Vagina (tissue), 2 donors: ENCODE measurements at regions not wholly inside any gene's neighbourhood (a gene's known extent, or its start where the extent isn't known, plus 50 kb on each side); places are given as distances from the start of the nearest gene placed in this dataset.

Source experiments
- POLR2A ChIP-seq, 2 donors: fragments of 450-650 bp; IDR thresholded peaks; one replicate each; pipeline ENCODE4 v1.6.1; 2017; ENCODE audit warnings: antibody characterized with exemption in 2 of 2, mild to moderate bottlenecking in 2 of 2, moderate library complexity in 2 of 2
- POLR2AphosphoS5 ChIP-seq, 2 donors: sonication (generic); formaldehyde crosslinking; IDR thresholded peaks; one replicate each; pipeline ENCODE4 v1.9.0; 2017; ENCODE audit warnings: antibody characterized with exemption in 2 of 2, mild to moderate bottlenecking in 2 of 2, low read depth in 1 of 2; ENCODE audit not compliant: insufficient read depth in 1 of 2
- TF ChIP-seq, protein P1 (sequence below), 3 experiments: fragments of 450-650 bp in 2 of 3; fragments of 200-600 bp in 1 of 3; sonication (generic) in 1 of 3; IDR thresholded peaks; one replicate each; pipeline ENCODE4 v1.5.1; 2017 to 2019; ENCODE audit warnings: antibody characterized with exemption in 3 of 3, mild to moderate bottlenecking in 2 of 3, moderate library complexity in 2 of 3

DNA sequence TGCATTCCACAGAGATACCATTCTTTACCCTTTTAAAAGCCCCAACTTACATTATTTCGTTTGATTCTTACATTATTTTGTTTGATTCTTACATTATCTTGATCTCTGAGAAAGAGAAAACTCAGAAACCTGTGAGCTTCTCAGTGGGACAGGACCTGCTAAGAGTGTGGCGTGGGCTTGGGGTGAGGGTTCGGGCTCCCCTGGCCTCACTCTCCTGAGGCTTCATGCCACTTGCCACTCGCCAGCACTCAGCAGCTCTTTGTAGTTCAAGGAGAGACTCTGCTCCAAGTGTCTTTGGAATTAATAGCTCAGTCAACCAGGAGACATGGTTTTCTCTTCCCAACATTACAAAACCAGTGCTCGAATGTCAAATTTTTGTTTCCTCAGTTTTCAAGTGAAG is 132.4 kb upstream of the RGS17 start:
- TF ChIP-seq, protein P1, sequence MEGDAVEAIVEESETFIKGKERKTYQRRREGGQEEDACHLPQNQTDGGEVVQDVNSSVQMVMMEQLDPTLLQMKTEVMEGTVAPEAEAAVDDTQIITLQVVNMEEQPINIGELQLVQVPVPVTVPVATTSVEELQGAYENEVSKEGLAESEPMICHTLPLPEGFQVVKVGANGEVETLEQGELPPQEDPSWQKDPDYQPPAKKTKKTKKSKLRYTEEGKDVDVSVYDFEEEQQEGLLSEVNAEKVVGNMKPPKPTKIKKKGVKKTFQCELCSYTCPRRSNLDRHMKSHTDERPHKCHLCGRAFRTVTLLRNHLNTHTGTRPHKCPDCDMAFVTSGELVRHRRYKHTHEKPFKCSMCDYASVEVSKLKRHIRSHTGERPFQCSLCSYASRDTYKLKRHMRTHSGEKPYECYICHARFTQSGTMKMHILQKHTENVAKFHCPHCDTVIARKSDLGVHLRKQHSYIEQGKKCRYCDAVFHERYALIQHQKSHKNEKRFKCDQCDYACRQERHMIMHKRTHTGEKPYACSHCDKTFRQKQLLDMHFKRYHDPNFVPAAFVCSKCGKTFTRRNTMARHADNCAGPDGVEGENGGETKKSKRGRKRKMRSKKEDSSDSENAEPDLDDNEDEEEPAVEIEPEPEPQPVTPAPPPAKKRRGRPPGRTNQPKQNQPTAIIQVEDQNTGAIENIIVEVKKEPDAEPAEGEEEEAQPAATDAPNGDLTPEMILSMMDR (IDR thresholded peaks at IDR 0.05): no peak
- TF ChIP-seq POLR2A (IDR thresholded peaks at IDR 0.05): no peak
- no peak for TF ChIP-seq POLR2AphosphoS5 (IDR thresholded peaks at IDR 0.05; ENCODE audit: insufficient read depth in 1 of 2, low read depth in 1 of 2)
